WTC11 (cell line): ENCODE measurements at regions not wholly inside any gene's neighbourhood (a gene's known extent, or its start where the extent isn't known, plus 50 kb on each side); places are given as distances from the start of the nearest gene placed in this dataset.

Experiments used
- HMGA2 ChIP-seq: fragments of 250-450 bp; sonication (Bioruptor Pico); IDR thresholded peaks from 2 replicates; pipeline ENCODE4 v1.4.0; 2021; ENCODE audit warnings: mild to moderate bottlenecking, moderate library complexity
- NFE2L1 ChIP-seq: sonication (generic); formaldehyde crosslinking; IDR thresholded peaks from 2 replicates; pipeline ENCODE4 v1.8.1; 2023; ENCODE audit warnings: missing genetic modification reagents
- NFYB ChIP-seq: sonication (generic); formaldehyde crosslinking; conservative IDR thresholded peaks from 2 replicates; pipeline ENCODE4 v1.8.0; 2022; ENCODE audit warnings: low read depth, missing genetic modification reagents
- NR2C2 ChIP-seq: sonication (generic); formaldehyde crosslinking; IDR thresholded peaks from 2 replicates; pipeline ENCODE4 v1.8.0; 2022; ENCODE audit warnings: mild to moderate bottlenecking, missing genetic modification reagents
- RELA ChIP-seq: sonication (generic); formaldehyde crosslinking; IDR thresholded peaks from 2 replicates; pipeline ENCODE4 v1.8.1; 2022; ENCODE audit warnings: missing genetic modification reagents, mild to moderate bottlenecking, borderline replicate concordance
- TF ChIP-seq, protein P1 (sequence below): fragments of 200-600 bp; IDR thresholded peaks from 2 replicates; pipeline ENCODE4 v1.8.0; 2022; ENCODE audit warnings: antibody characterized with exemption
- TF ChIP-seq, protein P2 (sequence below): sonication (generic); formaldehyde crosslinking; IDR thresholded peaks from 2 replicates; pipeline ENCODE4 v1.8.0; 2022; ENCODE audit warnings: mild to moderate bottlenecking, missing genetic modification reagents
- TF ChIP-seq, protein P3 (sequence below): sonication (generic); formaldehyde crosslinking; IDR thresholded peaks from 2 replicates; pipeline ENCODE4 v1.8.1; 2022; ENCODE audit warnings: low read depth, mild to moderate bottlenecking, moderate library complexity, missing genetic modification reagents, borderline replicate concordance

DNA sequence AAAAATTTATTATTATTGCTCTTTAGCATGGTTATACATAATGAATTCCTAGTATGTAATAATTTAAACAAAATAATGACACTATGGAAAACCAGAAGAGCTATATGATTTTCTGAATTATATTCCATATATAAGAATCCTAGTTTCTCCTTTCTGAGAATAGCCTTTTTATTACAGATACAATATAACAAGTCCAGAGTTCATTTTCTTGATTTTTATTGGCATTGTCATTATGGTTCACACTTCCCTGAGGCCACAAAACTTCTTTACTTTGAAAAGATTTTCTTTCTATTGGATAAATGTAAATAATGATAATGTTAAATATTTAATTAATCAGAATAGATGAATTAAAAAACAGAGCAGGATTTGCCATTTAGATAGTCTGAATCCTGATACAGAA, 362.3 kb upstream of the BCHE start:
- TF ChIP-seq NFYB (CRISPR knock-in tag) (no peak), RELA (CRISPR knock-in tag) (no peak), NR2C2 (CRISPR knock-in tag) (no peak), NFE2L1 (CRISPR knock-in tag) (no peak), HMGA2 (no peak)
- TF ChIP-seq, protein P1, sequence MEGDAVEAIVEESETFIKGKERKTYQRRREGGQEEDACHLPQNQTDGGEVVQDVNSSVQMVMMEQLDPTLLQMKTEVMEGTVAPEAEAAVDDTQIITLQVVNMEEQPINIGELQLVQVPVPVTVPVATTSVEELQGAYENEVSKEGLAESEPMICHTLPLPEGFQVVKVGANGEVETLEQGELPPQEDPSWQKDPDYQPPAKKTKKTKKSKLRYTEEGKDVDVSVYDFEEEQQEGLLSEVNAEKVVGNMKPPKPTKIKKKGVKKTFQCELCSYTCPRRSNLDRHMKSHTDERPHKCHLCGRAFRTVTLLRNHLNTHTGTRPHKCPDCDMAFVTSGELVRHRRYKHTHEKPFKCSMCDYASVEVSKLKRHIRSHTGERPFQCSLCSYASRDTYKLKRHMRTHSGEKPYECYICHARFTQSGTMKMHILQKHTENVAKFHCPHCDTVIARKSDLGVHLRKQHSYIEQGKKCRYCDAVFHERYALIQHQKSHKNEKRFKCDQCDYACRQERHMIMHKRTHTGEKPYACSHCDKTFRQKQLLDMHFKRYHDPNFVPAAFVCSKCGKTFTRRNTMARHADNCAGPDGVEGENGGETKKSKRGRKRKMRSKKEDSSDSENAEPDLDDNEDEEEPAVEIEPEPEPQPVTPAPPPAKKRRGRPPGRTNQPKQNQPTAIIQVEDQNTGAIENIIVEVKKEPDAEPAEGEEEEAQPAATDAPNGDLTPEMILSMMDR, result no peak
- TF ChIP-seq, protein P2, sequence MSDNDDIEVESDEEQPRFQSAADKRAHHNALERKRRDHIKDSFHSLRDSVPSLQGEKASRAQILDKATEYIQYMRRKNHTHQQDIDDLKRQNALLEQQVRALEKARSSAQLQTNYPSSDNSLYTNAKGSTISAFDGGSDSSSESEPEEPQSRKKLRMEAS (CRISPR knock-in tag), result no peak
- TF ChIP-seq, protein P3, sequence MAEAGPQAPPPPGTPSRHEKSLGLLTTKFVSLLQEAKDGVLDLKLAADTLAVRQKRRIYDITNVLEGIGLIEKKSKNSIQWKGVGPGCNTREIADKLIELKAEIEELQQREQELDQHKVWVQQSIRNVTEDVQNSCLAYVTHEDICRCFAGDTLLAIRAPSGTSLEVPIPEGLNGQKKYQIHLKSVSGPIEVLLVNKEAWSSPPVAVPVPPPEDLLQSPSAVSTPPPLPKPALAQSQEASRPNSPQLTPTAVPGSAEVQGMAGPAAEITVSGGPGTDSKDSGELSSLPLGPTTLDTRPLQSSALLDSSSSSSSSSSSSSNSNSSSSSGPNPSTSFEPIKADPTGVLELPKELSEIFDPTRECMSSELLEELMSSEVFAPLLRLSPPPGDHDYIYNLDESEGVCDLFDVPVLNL, result no peak
